GM19035 (cell line): ENCODE measurements at regions not wholly inside any gene's neighbourhood (a gene's known extent, or its start where the extent isn't known, plus 50 kb on each side); places are given as distances from the start of the nearest gene placed in this dataset.

Experiments
- ATAC-seq: cut with Tn5 transposase; IDR thresholded peaks from one replicate; pipeline ENCODE4 v1.9.1; 2021; ENCODE audit not compliant: unreplicated experiment

- no peak for ATAC-seq
Observed at GRCh38 chr4:182091128-182091527, 152.1 kb upstream of the TENM3 start.

- no peak for ATAC-seq
Observed at GRCh38 chr4:182093431-182093831, 149.8 kb upstream of the TENM3 start.

GRCh38 chr4:182093935-182094334, 149.3 kb upstream of the TENM3 start:
- no peak for ATAC-seq

- no peak for ATAC-seq
Observed at GRCh38 chr4:182101618-182102017, 141.6 kb upstream of the TENM3 start.

GRCh38 chr4:182102576-182102975, 140.6 kb upstream of the TENM3 start:
- no peak for ATAC-seq

- no peak for ATAC-seq
Observed at GRCh38 chr4:182103614-182104319, 139.4 kb upstream of the TENM3 start.

- ATAC-seq, result no peak
Observed at GRCh38 chr4:182105416-182105815, 137.8 kb upstream of the TENM3 start.

- ATAC-seq, result no peak
Observed at GRCh38 chr4:182107931-182108330, 135.3 kb upstream of the TENM3 start.

- ATAC-seq, result no peak
Observed at GRCh38 chr4:182111586-182111985, 131.6 kb upstream of the TENM3 start.

- ATAC-seq, result no peak
Observed at GRCh38 chr4:182113779-182114178, 129.4 kb upstream of the TENM3 start.

GRCh38 chr4:182124359-182124758, 118.8 kb upstream of the TENM3 start:
- ATAC-seq, result no peak

GRCh38 chr4:182126096-182126495, 117.1 kb upstream of the TENM3 start:
- no peak for ATAC-seq

- ATAC-seq, result no peak
Observed at GRCh38 chr4:182126603-182127002, 116.6 kb upstream of the TENM3 start.

- no peak for ATAC-seq
Observed at GRCh38 chr4:182133033-182133432, 110.2 kb upstream of the TENM3 start.

GRCh38 chr4:182134261-182134660, 108.9 kb upstream of the TENM3 start:
- ATAC-seq, result no peak

GRCh38 chr4:182136201-182136600, 107.0 kb upstream of the TENM3 start:
- no peak for ATAC-seq

- ATAC-seq, result no peak
Observed at GRCh38 chr4:182137343-182137742, 105.9 kb upstream of the TENM3 start.

GRCh38 chr4:182139491-182139890, 103.7 kb upstream of the TENM3 start:
- ATAC-seq, result no peak

- no peak for ATAC-seq
Observed at GRCh38 chr4:182140547-182140946, 102.7 kb upstream of the TENM3 start.

- ATAC-seq, result no peak
Observed at GRCh38 chr4:182141061-182141460, 102.1 kb upstream of the TENM3 start.

GRCh38 chr4:182142176-182143085, 100.8 kb upstream of the TENM3 start:
- ATAC-seq, result no peak
